Transverse colon (tissue), 4 donors: ENCODE measurements at regions not wholly inside any gene's neighbourhood (a gene's known extent, or its start where the extent isn't known, plus 50 kb on each side); places are given as distances from the start of the nearest gene placed in this dataset.

Experiments
- DNase-seq: peaks from one replicate; pipeline ENCODE4 v3.0.0-alpha.2; 2019
- H3K27ac ChIP-seq, 4 donors: fragments of 200-600 bp; sonication (generic); 2 replicates each; pipeline ENCODE4 v1.5.1; 2016 to 2018; ENCODE audit warnings: inconsistent platforms in 4 of 4
- H3K27me3 ChIP-seq: fragments of 200-600 bp; sonication (generic); 2 replicates; pipeline ENCODE4 v1.5.1; 2017; ENCODE audit warnings: inconsistent platforms
- H3K36me3 ChIP-seq, 4 donors: fragments of 200-600 bp; sonication (generic); 2 replicates each; pipeline ENCODE4 v1.5.1; 2017 to 2019; ENCODE audit warnings: inconsistent platforms in 4 of 4
- H3K4me1 ChIP-seq, 4 donors: fragments of 200-600 bp; sonication (generic); 2 replicates each; pipeline ENCODE4 v1.5.1; 2017 to 2020; ENCODE audit warnings: inconsistent platforms in 4 of 4
- H3K4me3 ChIP-seq, 4 donors: fragments of 200-600 bp; sonication (generic); 1 replicate in 1 of 4; 2 replicates in 3 of 4; pipeline versions ENCODE4 v1.5.1 to v1.6.1; 2017 to 2019; ENCODE audit warnings: inconsistent platforms in 4 of 4
- H3K9me3 ChIP-seq, 2 donors: fragments of 200-600 bp; sonication (generic); 2 replicates each; pipeline ENCODE4 v1.5.1; 2017 to 2019; ENCODE audit warnings: inconsistent platforms in 2 of 2
- EP300 ChIP-seq: sonication (generic); formaldehyde crosslinking; IDR thresholded peaks from one replicate; pipeline ENCODE4 v1.6.1; 2017; ENCODE audit warnings: antibody characterized with exemption, low read depth
- POLR2A ChIP-seq: fragments of 450-650 bp; IDR thresholded peaks from one replicate; pipeline ENCODE4 v1.6.1; 2016; ENCODE audit warnings: antibody characterized with exemption, mild to moderate bottlenecking, moderate library complexity
- POLR2AphosphoS5 ChIP-seq, 3 donors: sonication (generic); formaldehyde crosslinking; IDR thresholded peaks; one replicate each; pipeline ENCODE4 v1.6.1; 2016; ENCODE audit warnings: antibody characterized with exemption in 3 of 3
- WGBS, 2 donors: methylation state at CpG; one replicate each; pipeline ENCODE4 v1.1.5; 2018; ENCODE audit warnings: low coverage in 1 of 2; 5-methylcytosine and 5-hydroxymethylcytosine counted together
- in situ Hi-C, 4 donors: fragments of 200-750 bp; cut with MboI; loops; one replicate each; pipeline versions ENCODE4 v1.15.0 to v1.15.1; 2017; ENCODE audit warnings: low sequenced_read_pairs in 3 of 4, low pct_ligation_motif_present in 1 of 4, low pct_unique_long_range_greater_than_20kb in 1 of 4
- intact Hi-C: fragments of 100-400 bp; cut with DNase I; formaldehyde crosslinking; loops from one replicate; pipeline ENCODE4 v1.15.1; 2023; ENCODE audit warnings: low total_unique reads
- TF ChIP-seq, protein P1 (sequence below), 5 experiments: fragments of 200-600 bp in 3 of 5; fragments of 450-650 bp in 2 of 5; sonication (generic) in 3 of 5; IDR thresholded peaks; 1 replicate in 2 of 5; 2 replicates in 3 of 5; pipeline ENCODE4 v1.5.1; 2016 to 2017; ENCODE audit warnings: antibody characterized with exemption in 5 of 5, inconsistent platforms in 3 of 5, mild to moderate bottlenecking in 2 of 5, moderate library complexity in 1 of 5

- no peak overlapping the region for H3K4me3 ChIP-seq
- no peak for DNase-seq
- H3K9me3 ChIP-seq, result no peaks in the 10 kb centered on the region
- H3K27me3 ChIP-seq, result no peaks in the 10 kb centered on the region
- TF ChIP-seq POLR2A, result no peak
- no peak for TF ChIP-seq POLR2AphosphoS5 (IDR thresholded peaks at IDR 0.05)
- TF ChIP-seq, protein P1, sequence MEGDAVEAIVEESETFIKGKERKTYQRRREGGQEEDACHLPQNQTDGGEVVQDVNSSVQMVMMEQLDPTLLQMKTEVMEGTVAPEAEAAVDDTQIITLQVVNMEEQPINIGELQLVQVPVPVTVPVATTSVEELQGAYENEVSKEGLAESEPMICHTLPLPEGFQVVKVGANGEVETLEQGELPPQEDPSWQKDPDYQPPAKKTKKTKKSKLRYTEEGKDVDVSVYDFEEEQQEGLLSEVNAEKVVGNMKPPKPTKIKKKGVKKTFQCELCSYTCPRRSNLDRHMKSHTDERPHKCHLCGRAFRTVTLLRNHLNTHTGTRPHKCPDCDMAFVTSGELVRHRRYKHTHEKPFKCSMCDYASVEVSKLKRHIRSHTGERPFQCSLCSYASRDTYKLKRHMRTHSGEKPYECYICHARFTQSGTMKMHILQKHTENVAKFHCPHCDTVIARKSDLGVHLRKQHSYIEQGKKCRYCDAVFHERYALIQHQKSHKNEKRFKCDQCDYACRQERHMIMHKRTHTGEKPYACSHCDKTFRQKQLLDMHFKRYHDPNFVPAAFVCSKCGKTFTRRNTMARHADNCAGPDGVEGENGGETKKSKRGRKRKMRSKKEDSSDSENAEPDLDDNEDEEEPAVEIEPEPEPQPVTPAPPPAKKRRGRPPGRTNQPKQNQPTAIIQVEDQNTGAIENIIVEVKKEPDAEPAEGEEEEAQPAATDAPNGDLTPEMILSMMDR (IDR thresholded peaks at IDR 0.05), result no peak
- no peak for TF ChIP-seq EP300
- in situ Hi-C loops (no loop called here), intact Hi-C loops (no loop called here)
- H3K4me1 ChIP-seq, result no peaks in the 10 kb centered on the region
- H3K36me3 ChIP-seq, result no peaks in the 10 kb centered on the region
- no peak overlapping the region for H3K27ac ChIP-seq
- WGBS, 2 donors, result 59 to 76% methylated on average over 8 to 13 of the region's 13 CpGs
These were observed 131.1 kb upstream of the OPCML start for GRCh38 chr11:133663135-133663985.

GRCh38 chr11:133661846-133662245, 129.5 kb upstream of the OPCML start:
- Histone ChIP-seq H3K36me3 (no peaks in the 10 kb centered on the region), H3K27me3 (no peaks in the 10 kb centered on the region), H3K4me1 (no peaks in the 10 kb centered on the region), H3K4me3 (no peak overlapping the region), H3K27ac (no peak overlapping the region), H3K9me3 (no peaks in the 10 kb centered on the region)
- TF ChIP-seq, protein P1 (IDR thresholded peaks at IDR 0.05), result no peak
- no peak for TF ChIP-seq POLR2A
- no peak for TF ChIP-seq POLR2AphosphoS5 (IDR thresholded peaks at IDR 0.05)
- no peak for TF ChIP-seq EP300
- intact Hi-C loops (no loop called here), in situ Hi-C loops (no loop called here)
- no peak for DNase-seq
- 60 to 90% methylated on average over 1 to 9 of the region's 9 CpGs for WGBS, 2 donors

DNA sequence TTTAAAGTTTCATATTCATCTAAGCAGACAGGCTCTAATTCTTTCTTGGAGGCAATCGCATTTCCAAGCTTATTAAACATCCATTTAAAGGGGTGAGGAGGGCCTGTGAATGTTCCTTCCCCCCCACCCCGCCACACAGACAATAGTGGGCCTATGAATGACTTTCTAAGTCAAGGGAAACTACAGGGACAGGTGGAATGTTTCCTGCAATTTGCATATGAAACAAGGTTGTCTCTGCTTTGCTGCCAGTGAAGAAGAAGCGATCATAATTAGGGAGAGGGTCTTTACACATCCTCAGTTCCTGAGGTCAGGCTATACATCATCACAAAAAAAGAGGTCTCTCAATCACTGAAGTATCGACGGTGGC, 127.9 kb upstream of the OPCML start:
- 74% methylated on average over 5 of the region's 5 CpGs; no CpG with 5 or more reads in 1 of the 2 donors for WGBS, 2 donors
- Histone ChIP-seq H3K4me1 (no peaks in the 10 kb centered on the region), H3K4me3 (no peak overlapping the region), H3K36me3 (no peaks in the 10 kb centered on the region), H3K27me3 (no peaks in the 10 kb centered on the region), H3K27ac (no peak overlapping the region), H3K9me3 (no peaks in the 10 kb centered on the region)
- in situ Hi-C loops, result no loop called here
- intact Hi-C loops, result no loop called here
- TF ChIP-seq POLR2A, result no peak
- no peak for TF ChIP-seq EP300
- TF ChIP-seq, protein P1 (IDR thresholded peaks at IDR 0.05), result no peak
- no peak for TF ChIP-seq POLR2AphosphoS5 (IDR thresholded peaks at IDR 0.05)
- DNase-seq, result no peak

DNA sequence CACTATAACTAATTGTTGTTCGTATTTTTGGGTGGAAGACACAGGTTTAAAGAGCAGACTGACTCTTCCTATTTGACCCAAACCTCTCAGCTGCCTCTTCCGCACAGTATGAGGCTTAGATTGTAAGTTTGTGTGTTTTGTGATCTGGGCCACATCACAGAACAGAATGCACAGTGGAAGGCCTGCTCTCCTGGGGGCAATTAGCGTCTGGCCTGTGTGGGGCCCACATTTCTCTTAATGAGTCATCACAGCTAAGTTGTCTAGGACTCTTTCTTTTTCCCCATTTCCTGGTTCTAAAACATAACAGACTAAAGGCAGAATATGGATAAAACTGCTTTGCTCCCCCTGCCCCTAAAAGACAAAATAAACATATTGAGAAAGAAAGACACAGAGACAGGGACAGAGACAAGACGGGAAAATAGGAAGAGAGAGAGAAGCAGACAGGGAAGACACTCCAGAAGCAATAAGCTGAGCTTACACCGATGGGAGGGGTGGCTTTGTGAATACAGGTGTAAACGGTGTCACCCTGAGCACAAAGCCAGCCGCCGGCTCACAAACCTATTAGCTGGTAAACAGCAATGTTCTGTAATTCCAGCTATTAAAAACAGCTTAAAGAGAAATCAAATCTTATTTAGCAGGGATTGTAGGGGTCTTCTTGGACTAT, 127.4 kb upstream of the OPCML start:
- WGBS, 2 donors, result 47 to 48% methylated on average over 7 to 8 of the region's 8 CpGs
- no peak for DNase-seq
- no peaks in the 10 kb centered on the region for H3K27me3 ChIP-seq
- no peaks in the 10 kb centered on the region for H3K4me1 ChIP-seq
- H3K27ac ChIP-seq, result no peak overlapping the region
- intact Hi-C loops, result no loop called here
- no peaks in the 10 kb centered on the region for H3K9me3 ChIP-seq
- no peak overlapping the region for H3K4me3 ChIP-seq
- no peaks in the 10 kb centered on the region for H3K36me3 ChIP-seq
- no peak for TF ChIP-seq POLR2AphosphoS5 (IDR thresholded peaks at IDR 0.05)
- TF ChIP-seq POLR2A, result no peak
- TF ChIP-seq, protein P1 (IDR thresholded peaks at IDR 0.05), result no peak
- no peak for TF ChIP-seq EP300
- in situ Hi-C loops, result no loop called here
